GM13977 (cell line): ENCODE measurements at regions not wholly inside any gene's neighbourhood (a gene's known extent, or its start where the extent isn't known, plus 50 kb on each side); places are given as distances from the start of the nearest gene placed in this dataset.

Experiments used
- DNase-seq: peaks from one replicate; pipeline ENCODE4 v3.0.0; 2012; ENCODE audit warnings: low spot score
- in situ Hi-C: fragments of 300-500 bp; cut with MboI; formaldehyde crosslinking; loops from one replicate; pipeline ENCODE4 v1.12.0; 2022; ENCODE audit warnings: low sequenced_read_pairs, low pct_unique_long_range_greater_than_20kb, mixed read lengths, inconsistent platforms; ENCODE audit not compliant: unreplicated experiment
- TF ChIP-seq, protein P1 (sequence below): IDR thresholded peaks from 2 replicates; pipeline ENCODE4 v1.5.1; 2012; ENCODE audit warnings: mild to moderate bottlenecking, control low read depth; ENCODE audit not compliant: insufficient read depth; ENCODE audit errors: extremely low read depth, missing control alignments

DNA sequence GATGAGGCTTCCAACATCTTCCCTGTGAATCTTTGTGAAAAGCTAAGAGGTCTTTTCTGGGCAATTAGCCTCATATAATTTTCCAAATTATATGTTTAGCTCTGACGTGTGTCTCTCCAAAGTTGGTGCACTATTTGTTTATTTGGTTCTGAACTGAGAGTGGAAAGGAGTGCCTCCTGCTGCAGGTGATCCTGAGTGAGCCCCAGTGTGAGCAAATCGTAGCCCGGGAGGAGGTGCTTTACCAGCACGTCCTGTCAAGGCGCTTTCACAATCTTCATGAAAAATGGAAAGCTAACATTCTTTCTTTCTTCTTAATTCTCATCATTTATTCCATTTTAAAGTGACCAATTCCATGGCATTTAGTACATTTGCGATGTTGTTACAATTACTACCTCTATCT, 231.9 kb downstream of the BMP2 start:
- in situ Hi-C loops, result no loop called here
- TF ChIP-seq, protein P1, sequence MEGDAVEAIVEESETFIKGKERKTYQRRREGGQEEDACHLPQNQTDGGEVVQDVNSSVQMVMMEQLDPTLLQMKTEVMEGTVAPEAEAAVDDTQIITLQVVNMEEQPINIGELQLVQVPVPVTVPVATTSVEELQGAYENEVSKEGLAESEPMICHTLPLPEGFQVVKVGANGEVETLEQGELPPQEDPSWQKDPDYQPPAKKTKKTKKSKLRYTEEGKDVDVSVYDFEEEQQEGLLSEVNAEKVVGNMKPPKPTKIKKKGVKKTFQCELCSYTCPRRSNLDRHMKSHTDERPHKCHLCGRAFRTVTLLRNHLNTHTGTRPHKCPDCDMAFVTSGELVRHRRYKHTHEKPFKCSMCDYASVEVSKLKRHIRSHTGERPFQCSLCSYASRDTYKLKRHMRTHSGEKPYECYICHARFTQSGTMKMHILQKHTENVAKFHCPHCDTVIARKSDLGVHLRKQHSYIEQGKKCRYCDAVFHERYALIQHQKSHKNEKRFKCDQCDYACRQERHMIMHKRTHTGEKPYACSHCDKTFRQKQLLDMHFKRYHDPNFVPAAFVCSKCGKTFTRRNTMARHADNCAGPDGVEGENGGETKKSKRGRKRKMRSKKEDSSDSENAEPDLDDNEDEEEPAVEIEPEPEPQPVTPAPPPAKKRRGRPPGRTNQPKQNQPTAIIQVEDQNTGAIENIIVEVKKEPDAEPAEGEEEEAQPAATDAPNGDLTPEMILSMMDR, result no peak
- no peak for DNase-seq

DNA sequence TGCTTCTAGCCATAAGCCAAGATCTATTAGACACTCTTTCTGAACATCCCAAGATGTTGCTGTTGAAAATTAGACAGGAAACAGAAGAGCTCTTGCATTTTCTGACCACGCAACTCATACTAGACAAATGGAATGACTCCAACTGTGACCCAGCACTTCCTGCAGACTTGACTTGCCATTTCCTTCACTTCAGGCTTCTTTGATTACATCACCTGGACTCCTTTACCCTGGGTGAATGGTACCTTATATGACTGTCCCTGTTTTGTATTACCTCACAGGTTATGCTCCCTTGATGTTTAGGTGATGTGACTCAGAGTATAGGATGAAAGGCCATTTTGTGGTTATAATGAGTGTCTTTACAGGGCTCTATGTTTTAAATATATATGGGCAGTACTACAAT, 236.1 kb downstream of the BMP2 start:
- TF ChIP-seq, protein P1, result no peak
- in situ Hi-C loops, result no loop called here
- DNase-seq, result no peak

DNA sequence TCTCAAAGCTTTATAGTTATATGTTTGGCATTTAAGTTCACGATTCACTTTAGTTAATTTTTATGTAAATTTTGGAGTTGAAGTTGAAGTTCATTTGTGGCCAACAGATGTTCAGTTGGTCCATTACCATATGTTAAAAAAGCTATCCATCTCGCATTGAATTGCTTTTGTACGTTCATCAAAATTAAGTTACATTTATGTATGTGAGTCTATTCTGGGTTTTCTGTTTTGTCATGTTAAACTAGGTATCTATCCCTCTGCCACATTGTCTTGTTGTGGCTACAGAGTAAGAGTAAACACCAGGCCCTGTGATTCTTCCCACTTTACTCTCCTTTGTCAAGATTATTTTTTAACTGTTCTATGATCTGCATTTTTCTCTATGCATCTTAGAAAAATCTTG, 237.3 kb downstream of the BMP2 start:
- in situ Hi-C loops, result no loop called here
- DNase-seq, result no peak
- TF ChIP-seq, protein P1, result no peak

DNA sequence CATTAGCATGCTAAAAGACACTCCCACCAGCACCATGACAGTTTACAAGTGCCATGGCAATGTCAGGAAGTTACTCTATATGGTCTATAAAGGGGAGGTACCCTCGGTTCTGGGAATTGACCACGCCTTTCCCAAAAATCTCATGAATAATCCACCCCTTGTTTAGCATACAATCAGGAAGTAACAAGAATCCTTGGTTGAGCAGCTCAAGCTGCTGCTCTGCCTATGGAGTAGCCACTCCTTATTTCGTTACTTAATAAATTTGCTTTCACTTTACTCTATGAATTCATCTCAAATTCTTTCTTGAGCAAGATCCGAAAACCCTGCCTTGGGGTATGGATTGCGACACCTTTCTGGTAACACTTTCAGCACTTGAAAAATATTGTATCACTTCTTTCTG, 243.0 kb downstream of the BMP2 start:
- in situ Hi-C loops, result no loop called here
- TF ChIP-seq, protein P1, result no peak
- DNase-seq, result no peak

DNA sequence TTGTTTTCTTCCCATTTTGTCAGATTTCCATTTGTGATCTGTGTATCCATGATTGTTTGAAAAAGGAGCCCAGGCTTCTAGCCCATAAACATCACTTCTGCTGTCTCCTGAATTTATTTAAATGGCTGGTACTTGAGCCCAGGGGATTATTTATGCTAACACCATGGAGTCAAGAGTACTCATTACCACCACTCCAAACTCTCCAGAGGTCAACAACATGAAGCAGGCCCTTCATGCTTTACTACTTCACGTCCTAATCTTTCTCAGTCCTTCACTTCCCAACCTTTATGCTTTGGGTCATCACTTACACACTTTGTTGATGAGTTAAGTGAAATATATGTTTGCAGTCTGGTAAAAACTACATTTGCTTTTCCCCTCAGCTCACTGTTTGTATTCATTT, 247.8 kb downstream of the BMP2 start:
- TF ChIP-seq, protein P1, result no peak
- in situ Hi-C loops, result no loop called here
- DNase-seq, result no peak

DNA sequence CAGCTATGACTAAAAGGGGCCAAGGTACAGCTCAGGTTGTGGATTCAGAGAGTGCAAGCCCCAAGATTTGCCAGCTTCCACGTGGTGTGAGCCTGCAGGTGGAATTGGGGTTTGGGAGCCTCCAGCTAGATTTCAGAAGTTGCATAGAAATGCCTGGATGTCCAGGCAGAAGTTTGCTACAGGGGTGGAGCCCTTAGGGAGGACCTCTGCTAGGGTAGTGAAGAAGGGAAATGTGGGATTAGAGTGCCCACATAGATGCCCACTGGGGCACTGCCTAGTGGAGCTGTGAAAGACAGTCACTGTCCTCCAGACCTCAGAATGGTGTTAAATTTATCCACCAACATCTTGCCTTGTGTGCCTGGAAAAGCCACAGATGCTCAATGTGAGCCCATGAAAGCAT, 255.1 kb downstream of the BMP2 start:
- no peak for DNase-seq
- TF ChIP-seq, protein P1, result no peak
- in situ Hi-C loops, result no loop called here

DNA sequence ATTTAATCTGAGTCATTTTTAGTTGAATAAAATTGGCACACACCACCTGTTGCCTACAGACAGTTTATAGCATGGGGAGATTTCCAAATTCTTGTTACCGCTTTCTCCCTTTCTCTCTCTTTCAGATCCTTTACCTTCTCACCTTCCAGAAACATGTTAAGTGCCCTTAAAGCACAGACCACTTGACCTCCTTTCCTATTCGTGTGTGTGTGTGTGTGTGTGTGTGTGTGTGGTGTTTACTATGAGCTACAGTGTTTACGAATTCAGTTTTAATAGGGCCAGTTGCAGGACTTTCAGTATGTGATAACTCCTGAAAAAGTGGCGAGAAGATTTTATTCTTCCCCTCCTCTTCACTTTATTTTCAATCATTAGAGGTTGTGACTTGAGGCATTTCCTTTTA, 258.1 kb downstream of the BMP2 start:
- in situ Hi-C loops, result no loop called here
- DNase-seq, result no peak
- TF ChIP-seq, protein P1, result no peak
